H9 (cell line): ENCODE measurements at regions not wholly inside any gene's neighbourhood (a gene's known extent, or its start where the extent isn't known, plus 50 kb on each side); places are given as distances from the start of the nearest gene placed in this dataset.

ENCODE experiments used
- DNase-seq: peaks from one replicate; pipeline ENCODE4 v3.0.0-alpha.2; 2017
- H2AFZ ChIP-seq: one replicate; pipeline ENCODE4 v1.6.1; 2013; ENCODE audit warnings: mild to moderate bottlenecking, low read length, control low read depth, moderate library complexity
- H2AK5ac ChIP-seq: 2 replicates; pipeline ENCODE4 v1.6.1; 2013; ENCODE audit warnings: low read length, control low read depth, mixed read lengths; ENCODE audit not compliant: insufficient read length
- H2BK120ac ChIP-seq: one replicate; pipeline ENCODE4 v1.6.1; 2013; ENCODE audit warnings: low read depth, mild to moderate bottlenecking, low read length, control low read depth, inconsistent platforms; ENCODE audit not compliant: poor library complexity, severe bottlenecking
- H2BK12ac ChIP-seq: 2 replicates; pipeline ENCODE4 v1.6.1; 2013; ENCODE audit warnings: low read length, control low read depth, mixed read lengths, low read depth; ENCODE audit not compliant: insufficient read length
- H2BK15ac ChIP-seq: 2 replicates; pipeline ENCODE4 v1.6.1; 2013; ENCODE audit warnings: low read depth, low read length, control low read depth
- H2BK20ac ChIP-seq: one replicate; pipeline ENCODE4 v1.6.1; 2013; ENCODE audit warnings: low read depth, mild to moderate bottlenecking, low read length, control low read depth, inconsistent platforms; ENCODE audit not compliant: poor library complexity, severe bottlenecking
- H2BK5ac ChIP-seq: 2 replicates; pipeline ENCODE4 v1.6.1; 2013; ENCODE audit warnings: low read length, control low read depth, mixed read lengths; ENCODE audit not compliant: insufficient read length
- H3K14ac ChIP-seq: 2 replicates; pipeline ENCODE4 v1.6.1; 2013; ENCODE audit warnings: low read length, control low read depth; ENCODE audit not compliant: insufficient read depth
- H3K18ac ChIP-seq: 2 replicates; pipeline ENCODE4 v1.6.1; 2013; ENCODE audit warnings: low read depth, mild to moderate bottlenecking, mixed read lengths, low read length, control low read depth; ENCODE audit not compliant: insufficient read length
- H3K23ac ChIP-seq: 2 replicates; pipeline ENCODE4 v1.6.1; 2013; ENCODE audit warnings: low read length, control low read depth, mixed read lengths, low read depth; ENCODE audit not compliant: insufficient read length
- H3K23me2 ChIP-seq: 2 replicates; pipeline ENCODE4 v1.6.1; 2013; ENCODE audit warnings: low read depth, mild to moderate bottlenecking, mixed read lengths, low read length, control low read depth; ENCODE audit not compliant: insufficient read length, poor library complexity, severe bottlenecking
- H3K27ac ChIP-seq: 2 replicates; pipeline ENCODE4 v1.5.1; 2013; ENCODE audit warnings: low read length, control low read depth, mixed read lengths, low read depth; ENCODE audit not compliant: insufficient read length
- H3K27me3 ChIP-seq: 2 replicates; pipeline ENCODE4 v1.6.1; 2013; ENCODE audit warnings: low read length, control low read depth, inconsistent platforms; ENCODE audit not compliant: insufficient read depth
- H3K4ac ChIP-seq: 2 replicates; pipeline ENCODE4 v1.6.1; 2013; ENCODE audit warnings: low read depth, mild to moderate bottlenecking, control low read depth, inconsistent platforms, low read length, moderate library complexity
- H3K4me1 ChIP-seq: 2 replicates; pipeline ENCODE4 v1.6.1; 2013; ENCODE audit warnings: low read length, control low read depth, inconsistent platforms; ENCODE audit not compliant: insufficient read depth
- H3K4me2 ChIP-seq: 2 replicates; pipeline ENCODE4 v1.6.1; 2013; ENCODE audit warnings: low read length, control low read depth, mixed read lengths; ENCODE audit not compliant: insufficient read length, insufficient read depth
- H3K56ac ChIP-seq: 2 replicates; pipeline ENCODE4 v1.6.1; 2013; ENCODE audit warnings: low read depth, mild to moderate bottlenecking, mixed read lengths, low read length, control low read depth; ENCODE audit not compliant: insufficient read length
- H3K79me1 ChIP-seq: 2 replicates; pipeline ENCODE4 v1.6.1; 2013; ENCODE audit warnings: low read depth, mild to moderate bottlenecking, moderate library complexity, low read length, control low read depth, inconsistent platforms; ENCODE audit not compliant: insufficient read depth, poor library complexity, severe bottlenecking
- H3K79me2 ChIP-seq: 2 replicates; pipeline ENCODE4 v1.6.1; 2013; ENCODE audit warnings: low read length, control low read depth, inconsistent platforms; ENCODE audit not compliant: insufficient read depth
- H3K9ac ChIP-seq: 2 replicates; pipeline ENCODE4 v1.6.1; 2013; ENCODE audit warnings: low read length, control low read depth, mixed read lengths; ENCODE audit not compliant: insufficient read length; ENCODE audit errors: extremely low read depth
- H3K9me3 ChIP-seq: one replicate; pipeline ENCODE4 v1.6.1; 2013; ENCODE audit warnings: low read depth, low read length, inconsistent platforms; ENCODE audit not compliant: control insufficient read depth
- H3T11ph ChIP-seq: one replicate; pipeline ENCODE4 v1.6.1; 2013; ENCODE audit warnings: mild to moderate bottlenecking, low read length, control low read depth, inconsistent platforms
- H4K20me1 ChIP-seq: one replicate; pipeline ENCODE4 v1.6.1; 2013; ENCODE audit not compliant: control insufficient read depth, insufficient read length, insufficient read depth
- H4K5ac ChIP-seq: 2 replicates; pipeline ENCODE4 v1.6.1; 2013; ENCODE audit warnings: low read depth, mild to moderate bottlenecking, mixed read lengths, low read length, control low read depth; ENCODE audit not compliant: insufficient read length
- H4K8ac ChIP-seq: replicated peaks from 2 replicates; pipeline ENCODE4 v1.6.1; 2013; ENCODE audit warnings: low read length, control low read depth, mixed read lengths, low read depth; ENCODE audit not compliant: insufficient read length
- H4K91ac ChIP-seq: 2 replicates; pipeline ENCODE4 v1.6.1; 2013; ENCODE audit warnings: low read depth, mild to moderate bottlenecking, moderate library complexity, mixed read lengths, low read length, control low read depth; ENCODE audit not compliant: insufficient read length
- H3K27ac Mint-ChIP-seq, 3 experiments: 2 replicates in 2 of 3; 3 replicates in 1 of 3; pipeline ENCODE4 v1.8.0; 2020 to 2021; ENCODE audit warnings: mixed read lengths in 3 of 3, mild to moderate bottlenecking in 1 of 3, moderate library complexity in 1 of 3
- H3K27me3 Mint-ChIP-seq: 2 replicates; pipeline ENCODE4 v1.8.0; 2021; ENCODE audit warnings: low read depth, mild to moderate bottlenecking, moderate library complexity, mixed read lengths
- H3K36me3 Mint-ChIP-seq, 3 experiments: 2 replicates in 2 of 3; 3 replicates in 1 of 3; pipeline ENCODE4 v1.8.0; 2020 to 2021; ENCODE audit warnings: low read depth in 3 of 3, mixed read lengths in 3 of 3; ENCODE audit not compliant: insufficient read depth in 1 of 3
- H3K4me1 Mint-ChIP-seq, 2 experiments: 2 replicates each; pipeline ENCODE4 v1.8.0; 2020; ENCODE audit warnings: mixed read lengths in 2 of 2
- H3K4me3 Mint-ChIP-seq, 2 experiments: 2 replicates in 1 of 2; 3 replicates in 1 of 2; pipeline ENCODE4 v1.8.0; 2020 to 2021; ENCODE audit warnings: mild to moderate bottlenecking in 2 of 2, mixed read lengths in 2 of 2, moderate library complexity in 1 of 2
- H3K9me3 Mint-ChIP-seq, 2 experiments: 2 replicates in 1 of 2; 3 replicates in 1 of 2; pipeline ENCODE4 v1.8.0; 2020; ENCODE audit warnings: mild to moderate bottlenecking in 2 of 2, mixed read lengths in 2 of 2, moderate library complexity in 1 of 2
- whole genome bisulfite sequencing: extraction: QIAGEN DNeasy Blood & Tissue Kit; methylation state at CpG from one replicate; pipeline ENCODE4 v1.1.7; 2013; ENCODE audit warnings: missing lambda C conversion rate, low lambda C conversion rate, mixed read lengths; ENCODE audit not compliant: insufficient read length; ENCODE audit errors: extremely low coverage; 5-methylcytosine and 5-hydroxymethylcytosine counted together
- TF ChIP-seq, protein P1 (sequence below): fragments of 200-600 bp; sonication (generic); conservative IDR thresholded peaks from 3 replicates; pipeline ENCODE4 v1.8.0; 2021; ENCODE audit warnings: antibody characterized with exemption, mild to moderate bottlenecking

GRCh38 chr6:94562846-94563245, 1014.5 kb upstream of the MANEA start:
- no peak overlapping the region for H3K56ac ChIP-seq
- no peaks in the 10 kb centered on the region; the same call in 1 of the 2 replicates for H3K4me1 ChIP-seq
- Mint-ChIP-seq H3K36me3 (peaks cover 3 to 6% (median 4%) of the 10 kb centered on the region in 3 experiments; a peak in 4 of 7 replicates), H3K4me3 (no peak overlapping the region), H3K4me1 (peaks cover 6 to 25% of the 10 kb centered on the region in 2 experiments; a peak in 3 of 4 replicates), H3K27ac (no peak overlapping the region), H3K27me3 (no peaks in the 10 kb centered on the region; the same call in 1 of the 2 replicates), H3K9me3 (no peaks in the 10 kb centered on the region; a peak in 1 of 5 replicates)
- no peak overlapping the region for H4K91ac ChIP-seq
- no peak for DNase-seq
- H4K5ac ChIP-seq: no peak overlapping the region
- H3K9ac ChIP-seq: no peak overlapping the region
- H2BK20ac ChIP-seq: no peak overlapping the region
- H3K27me3 ChIP-seq: no peaks in the 10 kb centered on the region
- H3T11ph ChIP-seq: no peak overlapping the region
- H3K4ac ChIP-seq: no peak overlapping the region
- no peak overlapping the region for H2AFZ ChIP-seq
- no peak overlapping the region for H3K4me2 ChIP-seq
- H3K27ac ChIP-seq: no peak overlapping the region
- H2BK12ac ChIP-seq: no peak overlapping the region
- no peak overlapping the region for H3K18ac ChIP-seq
- TF ChIP-seq, protein P1, sequence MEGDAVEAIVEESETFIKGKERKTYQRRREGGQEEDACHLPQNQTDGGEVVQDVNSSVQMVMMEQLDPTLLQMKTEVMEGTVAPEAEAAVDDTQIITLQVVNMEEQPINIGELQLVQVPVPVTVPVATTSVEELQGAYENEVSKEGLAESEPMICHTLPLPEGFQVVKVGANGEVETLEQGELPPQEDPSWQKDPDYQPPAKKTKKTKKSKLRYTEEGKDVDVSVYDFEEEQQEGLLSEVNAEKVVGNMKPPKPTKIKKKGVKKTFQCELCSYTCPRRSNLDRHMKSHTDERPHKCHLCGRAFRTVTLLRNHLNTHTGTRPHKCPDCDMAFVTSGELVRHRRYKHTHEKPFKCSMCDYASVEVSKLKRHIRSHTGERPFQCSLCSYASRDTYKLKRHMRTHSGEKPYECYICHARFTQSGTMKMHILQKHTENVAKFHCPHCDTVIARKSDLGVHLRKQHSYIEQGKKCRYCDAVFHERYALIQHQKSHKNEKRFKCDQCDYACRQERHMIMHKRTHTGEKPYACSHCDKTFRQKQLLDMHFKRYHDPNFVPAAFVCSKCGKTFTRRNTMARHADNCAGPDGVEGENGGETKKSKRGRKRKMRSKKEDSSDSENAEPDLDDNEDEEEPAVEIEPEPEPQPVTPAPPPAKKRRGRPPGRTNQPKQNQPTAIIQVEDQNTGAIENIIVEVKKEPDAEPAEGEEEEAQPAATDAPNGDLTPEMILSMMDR: no peak
- H2BK15ac ChIP-seq: no peak overlapping the region
- no peaks in the 10 kb centered on the region for H3K23me2 ChIP-seq
- no peaks in the 10 kb centered on the region for H3K79me1 ChIP-seq
- H2AK5ac ChIP-seq: no peak overlapping the region
- no peak overlapping the region for H2BK5ac ChIP-seq
- H3K9me3 ChIP-seq: no peaks in the 10 kb centered on the region
- H3K14ac ChIP-seq: no peak overlapping the region
- H2BK120ac ChIP-seq: no peak overlapping the region
- no CpG with 5 or more reads among the region's 2 CpGs for WGBS
- H4K8ac ChIP-seq: no peak overlapping the region
- no peak overlapping the region for H3K23ac ChIP-seq
- H4K20me1 ChIP-seq: no peaks in the 10 kb centered on the region
- H3K79me2 ChIP-seq: no peaks in the 10 kb centered on the region
